ENCODE measurements at regions not wholly inside any gene's neighbourhood (a gene's known extent, or its start where the extent isn't known, plus 50 kb on each side); places are given as distances from the start of the nearest gene placed in this dataset.

DNA sequence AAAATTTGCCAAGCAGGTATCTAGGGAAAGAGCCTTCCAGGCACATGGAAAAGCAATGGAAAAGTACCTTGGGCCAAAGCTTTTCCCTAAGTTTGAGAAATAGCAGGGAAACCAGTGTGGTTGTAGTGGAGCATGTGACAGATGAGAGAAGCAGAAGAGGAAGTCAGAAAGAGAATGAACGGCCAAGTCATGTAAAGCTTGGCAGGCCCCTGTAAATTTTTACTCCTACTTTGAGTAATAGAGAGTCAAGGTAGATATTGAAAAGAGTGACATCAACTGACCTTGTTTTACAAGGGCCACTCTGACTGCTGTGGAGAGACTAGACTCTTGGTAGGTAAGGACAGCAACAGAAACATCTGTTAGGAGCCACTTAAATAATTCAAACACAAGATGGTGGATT lies 180.9 kb upstream of the PRMT6 start:
- Histone ChIP-seq H3K4me2 (ENCODE audit: low read depth, low read length, poor library complexity, severe bottlenecking) (no peak overlapping the region), H2AFZ (ENCODE audit: low read length) (no peak overlapping the region), H3K79me2 (ENCODE audit: insufficient read depth, low read length) (no peaks in the 10 kb centered on the region), H3K4me1 (ENCODE audit: insufficient read depth, low read length, poor library complexity, severe bottlenecking) (no peaks in the 10 kb centered on the region), H3K4me3 (ENCODE audit: low read length, poor library complexity, severe bottlenecking) (no peak overlapping the region), H3K9me2 (replicated peaks; ENCODE audit: low read depth, low read length) (no peaks in the 10 kb centered on the region), H4K20me1 (ENCODE audit: insufficient read depth, low read length, poor library complexity, severe bottlenecking) (no peaks in the 10 kb centered on the region), H3K9me3 (ENCODE audit: insufficient read depth, low read depth, low read length) (no peaks in the 10 kb centered on the region), H3F3A (ENCODE audit: low read depth) (no peaks in the 10 kb centered on the region), H3K27me3 (ENCODE audit: insufficient read depth, low read length, poor library complexity, severe bottlenecking) (no peaks in the 10 kb centered on the region), H3K36me3 (ENCODE audit: insufficient read depth, low read length) (no peaks in the 10 kb centered on the region), H3K9ac (ENCODE audit: low read depth, low read length, poor library complexity, severe bottlenecking) (no peak overlapping the region)
- TF ChIP-seq EZH2phosphoT487 (IDR thresholded peaks at IDR 0.05; ENCODE audit: borderline replicate concordance): no peak
- TF ChIP-seq, protein P1, sequence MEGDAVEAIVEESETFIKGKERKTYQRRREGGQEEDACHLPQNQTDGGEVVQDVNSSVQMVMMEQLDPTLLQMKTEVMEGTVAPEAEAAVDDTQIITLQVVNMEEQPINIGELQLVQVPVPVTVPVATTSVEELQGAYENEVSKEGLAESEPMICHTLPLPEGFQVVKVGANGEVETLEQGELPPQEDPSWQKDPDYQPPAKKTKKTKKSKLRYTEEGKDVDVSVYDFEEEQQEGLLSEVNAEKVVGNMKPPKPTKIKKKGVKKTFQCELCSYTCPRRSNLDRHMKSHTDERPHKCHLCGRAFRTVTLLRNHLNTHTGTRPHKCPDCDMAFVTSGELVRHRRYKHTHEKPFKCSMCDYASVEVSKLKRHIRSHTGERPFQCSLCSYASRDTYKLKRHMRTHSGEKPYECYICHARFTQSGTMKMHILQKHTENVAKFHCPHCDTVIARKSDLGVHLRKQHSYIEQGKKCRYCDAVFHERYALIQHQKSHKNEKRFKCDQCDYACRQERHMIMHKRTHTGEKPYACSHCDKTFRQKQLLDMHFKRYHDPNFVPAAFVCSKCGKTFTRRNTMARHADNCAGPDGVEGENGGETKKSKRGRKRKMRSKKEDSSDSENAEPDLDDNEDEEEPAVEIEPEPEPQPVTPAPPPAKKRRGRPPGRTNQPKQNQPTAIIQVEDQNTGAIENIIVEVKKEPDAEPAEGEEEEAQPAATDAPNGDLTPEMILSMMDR (conservative IDR thresholded peaks at IDR 0.05; ENCODE audit: low read length): no peak

DNA sequence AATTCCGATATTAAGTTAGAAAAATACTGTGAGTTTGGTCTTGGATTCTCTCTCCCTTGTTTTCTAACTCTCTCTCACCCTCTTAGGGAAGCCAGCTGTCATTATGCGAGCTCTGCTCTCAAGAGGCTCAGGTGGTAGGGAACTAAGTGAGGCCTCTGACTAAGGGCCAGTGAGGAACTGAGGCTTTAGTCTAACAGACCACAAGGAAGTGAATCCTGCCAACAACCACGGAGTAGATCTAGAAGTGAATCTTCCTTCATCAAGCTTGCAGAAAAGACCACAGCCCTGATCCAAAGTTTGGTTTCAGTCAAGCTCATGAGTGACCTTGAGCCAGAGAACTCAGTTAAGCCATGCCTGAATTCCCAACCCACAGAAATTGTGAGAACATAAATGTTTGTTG lies 180.1 kb upstream of the PRMT6 start:
- no peak overlapping the region for H2AFZ ChIP-seq (ENCODE audit: low read length)
- no peaks in the 10 kb centered on the region for H3F3A ChIP-seq (ENCODE audit: low read depth)
- no peaks in the 10 kb centered on the region for H3K9me2 ChIP-seq (replicated peaks; ENCODE audit: low read depth, low read length)
- H3K79me2 ChIP-seq (ENCODE audit: insufficient read depth, low read length): no peaks in the 10 kb centered on the region
- no peaks in the 10 kb centered on the region for H4K20me1 ChIP-seq (ENCODE audit: insufficient read depth, low read length, poor library complexity, severe bottlenecking)
- no peaks in the 10 kb centered on the region for H3K9me3 ChIP-seq (ENCODE audit: insufficient read depth, low read depth, low read length)
- TF ChIP-seq EZH2phosphoT487 (IDR thresholded peaks at IDR 0.05; ENCODE audit: borderline replicate concordance): no peak
- TF ChIP-seq, protein P1 (conservative IDR thresholded peaks at IDR 0.05; ENCODE audit: low read length): no peak
- H3K27me3 ChIP-seq (ENCODE audit: insufficient read depth, low read length, poor library complexity, severe bottlenecking): no peaks in the 10 kb centered on the region
- H3K4me3 ChIP-seq (ENCODE audit: low read length, poor library complexity, severe bottlenecking): no peak overlapping the region
- H3K4me1 ChIP-seq (ENCODE audit: insufficient read depth, low read length, poor library complexity, severe bottlenecking): no peaks in the 10 kb centered on the region
- H3K4me2 ChIP-seq (ENCODE audit: low read depth, low read length, poor library complexity, severe bottlenecking): no peak overlapping the region
- H3K36me3 ChIP-seq (ENCODE audit: insufficient read depth, low read length): no peaks in the 10 kb centered on the region
- no peak overlapping the region for H3K9ac ChIP-seq (ENCODE audit: low read depth, low read length, poor library complexity, severe bottlenecking)

DNA sequence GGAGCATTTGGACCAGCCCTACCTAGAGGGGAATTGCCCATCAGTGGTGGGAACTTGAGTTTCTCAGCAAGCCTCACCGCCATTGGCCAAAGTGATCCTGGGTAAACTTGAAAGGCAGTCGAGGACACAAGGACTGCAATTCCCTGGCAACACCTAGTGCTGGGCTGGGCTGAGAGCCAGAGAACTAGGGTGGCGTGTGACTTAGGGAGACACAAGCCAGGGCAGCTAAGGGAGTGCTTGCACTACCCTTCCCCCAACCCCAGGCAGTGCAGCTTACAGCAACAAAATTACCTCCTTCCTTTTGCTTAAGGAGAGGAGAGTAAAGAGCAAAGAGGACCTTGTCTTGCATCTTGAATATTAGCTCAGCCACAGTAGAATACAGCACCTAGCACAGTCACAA lies 176.9 kb upstream of the PRMT6 start:
- Histone ChIP-seq H4K20me1 (ENCODE audit: insufficient read depth, low read length, poor library complexity, severe bottlenecking) (no peaks in the 10 kb centered on the region), H3K79me2 (ENCODE audit: insufficient read depth, low read length) (no peaks in the 10 kb centered on the region), H3K4me1 (ENCODE audit: insufficient read depth, low read length, poor library complexity, severe bottlenecking) (no peaks in the 10 kb centered on the region), H3K9ac (ENCODE audit: low read depth, low read length, poor library complexity, severe bottlenecking) (no peak overlapping the region), H3K27me3 (ENCODE audit: insufficient read depth, low read length, poor library complexity, severe bottlenecking) (no peaks in the 10 kb centered on the region), H3K9me2 (replicated peaks; ENCODE audit: low read depth, low read length) (no peaks in the 10 kb centered on the region), H3K9me3 (ENCODE audit: insufficient read depth, low read depth, low read length) (no peaks in the 10 kb centered on the region), H3K4me2 (ENCODE audit: low read depth, low read length, poor library complexity, severe bottlenecking) (no peak overlapping the region), H2AFZ (ENCODE audit: low read length) (no peak overlapping the region), H3K4me3 (ENCODE audit: low read length, poor library complexity, severe bottlenecking) (no peak overlapping the region), H3K36me3 (ENCODE audit: insufficient read depth, low read length) (no peaks in the 10 kb centered on the region), H3F3A (ENCODE audit: low read depth) (no peaks in the 10 kb centered on the region)
- TF ChIP-seq, protein P1 (conservative IDR thresholded peaks at IDR 0.05; ENCODE audit: low read length): no peak
- no peak for TF ChIP-seq EZH2phosphoT487 (IDR thresholded peaks at IDR 0.05; ENCODE audit: borderline replicate concordance)
